T follicular helper cell (primary cell): ENCODE measurements at regions not wholly inside any gene's neighbourhood (a gene's known extent, or its start where the extent isn't known, plus 50 kb on each side); places are given as distances from the start of the nearest gene placed in this dataset.
A peak's percentile ranks its signal among the peaks of the same experiment; 100 is the strongest.

Experiments used
- DNase-seq: peaks from one replicate; pipeline ENCODE4 v3.0.0-alpha.2; 2020; ENCODE audit warnings: low read depth

DNA sequence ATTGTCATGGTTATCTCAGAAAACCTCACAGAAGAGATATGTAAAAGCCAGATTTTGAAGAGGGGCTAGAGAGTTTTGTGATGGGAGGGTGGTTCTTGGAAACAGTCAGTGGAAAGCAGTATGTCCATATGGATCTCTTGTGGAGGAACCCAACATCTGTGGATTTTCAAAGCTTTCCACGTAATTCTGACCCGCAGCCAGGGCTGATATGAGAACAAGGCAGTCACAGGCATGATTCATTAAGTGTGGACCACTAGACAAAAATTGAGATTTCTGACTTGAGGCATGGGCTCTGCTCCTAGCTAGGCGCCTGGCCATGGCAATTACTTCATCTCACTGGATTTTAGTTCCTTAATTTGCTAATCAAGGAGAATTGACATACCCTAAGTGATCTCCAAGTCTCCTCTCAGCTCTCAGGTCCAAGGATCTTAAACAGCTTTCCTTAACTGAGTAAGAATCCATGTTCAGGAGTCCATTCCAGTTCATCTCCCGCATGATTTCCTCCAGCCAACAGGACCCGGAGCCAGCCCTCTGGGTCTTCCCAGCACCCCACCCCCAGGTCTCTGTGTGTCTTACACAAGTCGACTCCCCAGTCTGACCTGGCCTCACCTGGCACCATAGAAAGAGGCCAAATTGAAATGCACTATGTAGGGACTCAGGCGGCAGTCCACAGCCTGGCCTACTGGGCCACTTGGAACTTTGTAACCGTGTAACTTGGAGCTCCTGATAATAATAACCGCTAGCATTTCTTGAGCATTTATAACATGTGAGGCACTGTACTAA, 176.3 kb upstream of the PARP11 start:
- DNase-seq = no peak

DNA sequence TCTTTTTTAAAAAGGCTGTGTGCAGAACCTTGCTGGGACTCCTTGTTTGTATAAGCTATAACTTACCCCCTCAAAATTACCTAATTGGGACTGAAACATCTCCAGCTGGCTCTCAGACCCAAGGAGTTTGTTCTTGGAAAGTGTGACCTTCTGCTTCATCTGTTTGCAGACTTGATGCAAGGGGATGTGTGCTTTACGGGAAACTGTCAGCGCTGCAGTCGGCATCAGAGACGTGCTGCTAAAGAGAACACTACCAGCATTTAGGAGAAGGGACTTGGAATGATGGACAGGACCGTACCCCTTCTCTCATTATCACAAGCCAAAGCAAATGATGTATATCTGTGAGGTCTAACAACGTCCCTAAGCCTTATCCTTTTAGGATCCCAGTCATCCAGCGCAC, 174.2 kb upstream of the PARP11 start:
- no peak for DNase-seq

DNA sequence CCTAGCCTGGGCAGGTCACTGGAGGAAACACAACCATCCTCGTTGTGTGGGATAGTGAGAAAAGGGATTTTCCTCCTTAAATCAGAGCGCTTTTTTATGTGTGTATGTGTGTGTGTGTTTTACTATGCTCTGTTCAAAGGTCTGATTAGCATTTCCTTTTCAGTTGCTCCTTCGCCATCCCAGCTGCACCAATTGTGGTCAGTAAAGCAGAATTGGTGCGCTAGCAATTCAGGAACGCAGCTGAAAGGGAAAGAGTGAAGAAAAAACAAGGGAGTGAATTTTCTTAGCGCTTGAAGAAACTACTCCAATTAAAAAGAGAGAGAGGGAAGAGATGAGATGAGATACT, 173.3 kb upstream of the PARP11 start:
- DNase-seq = no peak

DNA sequence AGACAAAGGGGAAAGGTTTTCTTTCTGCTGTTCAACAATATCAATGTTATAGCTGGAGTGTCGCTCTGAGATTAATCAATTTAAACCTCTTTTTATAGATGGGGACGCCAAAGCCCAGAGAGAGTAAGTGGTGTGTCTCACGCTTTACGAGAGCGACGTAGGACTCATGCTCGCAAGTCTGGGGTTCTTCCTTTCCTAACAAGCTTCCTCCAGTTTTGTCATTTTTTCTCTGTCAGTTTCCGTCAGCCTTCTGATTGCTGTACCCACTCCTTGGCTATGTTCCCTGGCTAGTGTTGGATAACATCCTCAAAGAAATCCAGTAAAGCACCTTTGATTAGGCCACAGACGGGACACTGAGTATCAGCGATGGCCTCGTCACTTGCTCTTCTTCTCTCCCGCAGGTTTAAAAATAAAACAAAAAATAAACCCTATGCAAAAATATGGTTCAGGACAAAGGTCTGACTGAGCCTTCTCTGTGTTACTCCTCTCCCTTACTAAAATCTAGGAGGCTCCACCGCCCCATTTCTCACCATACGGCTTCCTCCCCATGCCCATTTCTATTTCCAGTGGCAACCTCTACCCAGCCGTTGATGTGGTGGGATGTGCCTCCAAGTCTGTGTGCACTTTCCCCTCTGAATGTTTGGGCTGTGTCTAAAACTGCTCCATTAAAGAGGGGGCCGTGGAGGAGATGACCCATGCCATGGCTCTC, 172.7 kb upstream of the PARP11 start:
- no peak for DNase-seq

DNA sequence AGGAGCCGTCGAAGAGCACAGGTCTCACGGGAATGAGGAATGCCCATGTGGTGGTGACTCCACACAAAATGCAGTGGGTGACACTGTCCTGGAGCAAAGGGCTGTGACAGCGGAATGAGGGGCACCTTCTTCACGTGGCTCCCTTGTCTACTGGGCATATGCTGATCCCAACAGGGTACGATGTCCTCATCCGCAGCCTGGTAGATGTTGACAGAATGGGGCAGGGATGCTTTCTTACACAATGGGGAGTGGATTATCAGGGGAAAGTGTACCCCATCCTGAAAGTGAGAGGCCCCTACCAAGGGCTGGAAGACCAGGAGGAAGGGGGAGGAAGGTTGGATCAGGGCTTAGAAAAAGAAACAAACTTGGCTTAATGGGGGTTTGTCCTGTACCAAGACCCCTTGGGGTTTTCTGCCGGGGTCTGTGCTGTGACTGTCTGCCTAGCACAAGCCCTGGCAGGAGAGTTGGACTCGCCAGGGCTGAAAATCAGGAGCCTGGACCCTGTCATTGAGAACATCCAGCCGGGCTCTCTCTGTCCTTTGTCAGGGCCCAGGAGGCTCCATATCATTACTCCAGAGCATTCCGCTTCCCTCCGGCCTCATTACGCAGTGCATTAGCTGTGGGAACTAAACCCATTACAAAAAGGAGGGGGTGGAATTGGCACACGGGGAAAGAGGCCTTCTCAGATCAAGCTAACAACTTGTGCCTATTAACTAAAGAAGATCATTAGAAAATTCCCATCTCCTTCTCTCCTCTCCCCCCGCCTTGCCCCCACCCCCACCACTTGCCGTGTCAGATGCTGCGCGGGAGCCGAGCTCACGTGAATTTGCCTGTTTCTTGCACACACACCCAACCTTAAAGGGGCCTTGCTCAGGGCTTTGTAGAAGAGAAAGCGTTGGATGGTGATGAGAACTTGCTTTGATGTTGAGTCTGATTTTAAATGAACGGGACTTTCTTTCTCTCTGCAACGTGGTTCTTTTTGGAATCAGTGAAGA, 171.8 kb upstream of the PARP11 start:
- DNase-seq = no peak

DNA sequence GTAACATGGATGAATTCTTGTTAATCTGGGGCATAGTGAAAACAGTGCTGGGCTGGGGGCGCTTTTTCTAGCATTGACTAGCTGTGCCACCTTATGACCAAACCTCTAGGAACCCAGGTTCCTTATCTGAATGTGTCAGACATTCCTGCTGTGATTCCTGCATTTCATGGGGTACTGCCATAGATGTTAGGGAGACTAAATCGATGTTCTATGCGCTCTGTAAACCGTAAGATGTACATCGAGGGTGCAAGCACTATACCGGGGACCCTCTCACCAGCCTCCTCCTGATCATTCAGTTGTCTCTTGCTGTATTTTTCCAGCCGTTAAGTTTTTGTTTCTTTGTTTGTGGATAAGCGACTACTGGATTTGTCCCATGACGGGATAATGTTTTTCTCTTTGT, 170.9 kb upstream of the PARP11 start:
- DNase-seq = no peak

DNA sequence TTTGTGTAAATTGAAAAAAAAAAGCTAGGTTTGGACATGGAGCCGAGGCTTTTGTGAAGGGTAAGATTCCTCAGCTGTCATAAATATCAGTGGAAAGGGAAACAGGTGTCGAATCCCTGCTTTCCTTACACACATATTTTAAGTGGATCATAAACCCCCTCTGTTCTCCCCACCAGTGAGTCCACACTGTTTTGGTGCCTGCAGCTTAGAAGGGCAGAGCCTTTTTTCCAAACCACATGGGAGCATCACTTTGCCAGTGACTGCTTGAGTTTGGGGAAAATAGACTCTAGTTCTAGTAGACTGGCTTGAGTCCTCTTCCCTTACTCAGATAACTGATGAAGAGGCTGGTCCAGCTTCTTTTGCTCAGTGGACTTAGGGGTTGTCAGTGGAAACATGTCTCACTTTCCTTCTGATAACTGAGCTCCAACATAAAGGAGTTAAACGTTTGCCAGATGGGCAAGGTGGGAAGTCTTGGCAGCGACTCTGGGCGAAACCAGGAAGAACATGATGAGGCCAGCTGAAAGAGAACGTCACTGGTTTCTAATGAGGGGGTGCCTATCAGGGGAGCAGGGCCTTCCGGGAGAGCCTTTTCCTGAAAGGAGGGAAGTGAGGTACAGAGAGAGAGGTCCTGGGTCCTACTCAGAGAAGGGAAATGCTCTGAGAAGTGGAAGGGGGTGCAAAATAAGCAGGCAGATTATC, 168.1 kb upstream of the PARP11 start:
- no peak for DNase-seq

DNA sequence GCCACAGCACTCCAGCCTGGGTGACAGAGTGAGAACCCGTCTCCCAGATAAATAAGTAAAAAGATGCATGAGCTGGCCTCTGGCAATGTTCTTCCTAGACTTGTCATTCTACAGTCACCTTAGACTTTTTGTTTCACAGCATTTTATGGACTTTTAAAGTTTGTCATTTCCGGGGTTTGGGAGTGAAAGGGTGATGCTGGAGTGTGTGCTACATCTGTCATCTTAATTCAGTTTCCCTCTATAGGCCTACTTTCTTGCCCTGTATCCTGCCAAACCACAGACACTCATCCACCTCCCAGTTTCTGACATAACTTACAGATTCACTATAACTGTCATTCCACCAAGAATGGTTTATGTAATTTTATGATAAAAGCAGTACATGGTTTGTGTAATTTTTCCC, 166.7 kb upstream of the PARP11 start:
- no peak for DNase-seq

DNA sequence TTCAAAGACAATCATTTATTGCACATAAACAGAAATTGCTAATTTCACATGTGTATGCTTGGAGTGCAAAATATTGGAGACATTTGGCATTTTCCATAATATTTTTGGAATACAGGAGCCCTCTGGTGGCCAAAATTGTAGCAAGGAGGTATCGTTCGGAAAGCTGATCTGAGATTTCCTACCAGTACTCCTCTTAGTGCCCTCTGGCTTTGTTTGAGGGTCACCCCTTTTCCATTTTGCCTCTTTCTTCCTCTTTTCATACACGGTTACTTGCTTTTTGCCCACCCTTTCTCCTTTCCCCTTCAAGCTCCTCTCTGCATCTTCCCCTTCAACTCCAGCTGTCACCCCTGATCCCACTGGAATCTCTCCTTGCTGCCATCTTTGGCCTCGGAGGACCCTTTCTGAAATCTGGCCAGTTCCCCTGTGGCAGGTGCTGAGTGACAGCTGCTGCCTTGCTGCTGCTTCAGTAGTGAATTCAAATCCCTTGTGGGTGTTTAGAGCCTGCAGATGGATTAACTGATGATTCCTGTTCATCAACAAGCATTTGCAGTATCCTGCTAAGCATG, 164.6 kb upstream of the PARP11 start:
- DNase-seq = no peak

DNA sequence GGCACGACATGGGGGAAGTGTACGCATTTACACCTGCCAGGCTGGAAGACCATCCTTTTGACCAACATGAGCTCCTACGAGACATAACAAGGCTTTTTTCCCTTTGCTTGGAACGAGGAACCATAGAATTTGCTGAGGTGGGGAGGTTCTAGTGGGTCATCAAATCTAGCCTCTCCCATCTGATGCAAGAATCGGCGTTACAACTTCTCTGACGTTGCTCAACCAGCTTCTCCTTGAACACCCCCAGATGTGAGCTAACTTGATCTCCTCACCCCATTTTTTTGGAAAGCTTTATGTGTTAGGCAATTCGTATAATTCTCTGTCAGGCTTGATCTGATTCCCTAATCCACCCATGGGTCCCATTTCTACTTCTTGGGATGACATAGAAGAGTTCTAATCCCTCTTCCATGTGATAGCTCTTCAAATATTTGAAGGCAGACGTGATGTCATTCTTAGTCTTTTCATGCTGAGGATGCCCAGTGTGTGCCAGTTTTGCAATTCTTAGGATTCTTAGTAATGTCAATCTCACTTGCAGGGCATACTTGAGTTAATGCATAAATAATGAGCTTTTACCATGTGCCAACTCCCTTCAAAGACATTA, 163.6 kb upstream of the PARP11 start:
- DNase-seq = no peak

DNA sequence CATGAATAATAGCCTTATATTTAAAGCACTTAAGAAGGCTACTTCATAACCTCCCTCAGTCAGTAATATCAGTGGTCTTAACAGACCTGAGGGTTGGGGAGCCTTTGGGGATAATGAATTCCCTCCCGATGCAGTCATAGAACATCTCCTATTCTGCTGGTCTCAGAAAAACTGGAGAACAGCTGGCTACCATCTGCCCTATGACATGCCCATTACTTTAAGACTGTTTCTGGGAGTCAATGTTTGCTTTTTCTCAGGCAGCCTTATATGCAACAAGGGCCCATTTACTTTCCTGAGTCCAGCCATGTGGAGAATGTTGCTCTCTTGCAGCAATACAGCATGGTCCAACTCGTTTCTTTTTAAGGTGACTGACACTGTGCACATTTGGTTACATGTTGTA, 161.7 kb upstream of the PARP11 start:
- no peak for DNase-seq

DNA sequence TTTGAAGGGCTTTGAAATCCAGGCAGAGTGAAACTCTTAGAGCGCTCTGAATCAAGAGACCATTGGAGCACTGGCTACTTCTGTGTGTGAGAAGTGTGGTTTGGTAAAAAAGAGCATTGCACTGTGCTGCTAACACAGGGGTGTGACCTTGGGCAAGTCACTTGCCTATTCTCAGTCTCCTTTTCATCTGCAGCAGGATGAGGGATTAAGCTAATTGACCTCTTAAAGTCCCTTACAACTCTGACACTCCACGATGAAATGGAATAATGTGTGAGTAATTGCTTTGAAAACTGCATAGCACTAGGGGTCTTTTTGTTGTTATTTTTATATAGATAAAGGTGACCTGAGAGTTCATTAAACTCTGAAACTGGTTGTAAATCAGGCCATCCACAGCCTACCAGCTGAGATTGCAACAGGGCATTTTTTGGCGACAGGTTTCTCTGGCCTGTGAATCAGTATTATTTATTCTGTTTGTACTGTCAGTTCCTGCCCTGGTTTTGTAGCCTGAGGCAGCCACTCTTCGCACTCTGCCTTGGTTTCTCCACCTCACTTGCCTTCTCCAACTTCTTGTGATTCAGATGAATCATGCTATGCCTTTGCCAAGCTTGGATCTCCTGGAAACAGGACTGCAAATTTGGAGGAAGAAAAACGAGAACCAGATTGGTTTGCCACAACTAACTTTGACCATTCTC, 159.9 kb upstream of the PARP11 start:
- DNase-seq = no peak

DNA sequence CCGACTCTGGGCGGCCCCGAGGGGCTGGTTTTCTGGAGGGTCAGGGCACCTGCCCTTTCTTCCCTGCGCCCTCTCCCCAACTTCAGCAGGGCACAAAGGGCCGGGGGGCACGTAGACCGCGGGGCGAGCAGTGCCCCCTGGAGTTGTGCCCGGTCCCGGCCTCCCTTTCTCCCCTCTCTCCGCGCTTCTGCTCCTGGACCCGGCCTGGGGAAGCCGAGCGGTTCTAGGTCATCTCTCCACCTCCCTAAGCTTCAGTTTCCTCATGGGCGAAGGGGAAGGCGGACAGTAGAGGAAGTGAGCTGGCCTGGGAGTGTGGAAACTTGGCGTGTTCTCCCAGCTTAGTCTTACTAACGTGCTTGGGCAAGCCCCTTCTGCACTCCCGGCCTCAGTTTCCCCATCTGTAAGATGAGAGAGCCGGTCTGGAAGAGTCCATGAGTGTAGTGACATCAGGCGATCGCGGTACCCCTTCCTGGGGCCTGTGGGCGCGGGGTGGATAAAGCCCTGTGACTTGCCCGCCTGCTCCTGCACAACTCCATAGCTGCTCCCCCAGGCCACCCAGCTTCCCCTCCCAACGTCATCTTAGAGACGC, 158.6 kb upstream of the PARP11 start:
- DNase-seq = no peak

DNA sequence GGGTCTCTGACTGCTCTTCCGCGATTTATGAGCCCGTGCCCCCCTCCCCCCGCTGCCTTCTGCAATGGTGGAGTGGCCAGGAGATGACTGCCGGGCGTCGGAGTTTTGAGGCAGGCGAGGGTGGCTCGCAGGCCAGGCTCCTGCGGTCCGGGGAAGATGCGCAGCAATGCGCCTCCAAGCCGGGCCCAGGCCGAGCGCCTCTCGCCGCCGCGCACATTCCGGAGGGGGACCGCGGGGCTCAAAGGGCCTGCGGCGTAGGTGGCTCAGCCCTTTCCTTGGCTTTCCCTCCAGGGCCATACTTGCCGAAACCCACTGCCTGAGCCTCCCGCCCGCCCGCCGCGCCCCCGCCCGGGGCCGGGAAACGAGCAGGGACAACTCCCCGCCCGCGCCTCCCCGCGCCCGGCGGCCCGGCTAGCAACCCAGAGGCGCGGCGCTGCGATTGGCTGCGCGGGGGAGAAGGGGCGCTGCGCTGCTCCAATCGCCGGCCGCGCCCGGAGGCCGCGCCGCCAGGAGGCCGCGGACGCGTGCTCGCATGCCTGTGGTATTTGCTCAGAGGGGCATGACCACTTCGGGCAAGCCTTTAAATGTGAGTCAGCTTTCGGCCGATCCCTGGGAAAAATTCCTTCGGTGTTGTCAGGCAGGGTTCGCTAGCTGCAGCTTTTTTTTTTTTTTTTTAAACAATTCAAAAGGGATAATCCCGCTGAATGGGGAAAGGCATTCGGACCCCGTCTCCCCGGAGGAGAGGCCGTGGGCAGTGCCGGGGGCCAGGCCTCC, 157.9 kb upstream of the PARP11 start:
- peak; percentile 67 for DNase-seq

DNA sequence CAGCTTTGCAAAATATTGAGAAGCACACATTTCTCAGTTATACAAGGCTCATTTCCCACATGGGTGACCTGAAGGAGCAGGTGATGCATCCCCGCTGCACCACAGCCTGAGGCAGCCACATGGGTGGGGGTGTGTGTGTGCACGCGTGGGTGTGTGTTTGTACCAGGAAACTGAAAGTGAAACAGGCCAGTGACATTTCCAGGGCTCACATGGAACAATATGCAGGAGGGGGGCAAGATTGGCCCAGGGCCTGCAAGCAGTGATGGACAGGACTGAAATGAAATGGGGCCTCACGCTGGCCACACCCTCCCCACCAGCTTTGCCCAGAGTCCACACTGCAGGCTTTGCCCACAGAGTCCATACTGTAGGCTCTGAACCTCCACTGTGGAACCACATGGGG, 154.2 kb upstream of the PARP11 start:
- peak; percentile 43 for DNase-seq

DNA sequence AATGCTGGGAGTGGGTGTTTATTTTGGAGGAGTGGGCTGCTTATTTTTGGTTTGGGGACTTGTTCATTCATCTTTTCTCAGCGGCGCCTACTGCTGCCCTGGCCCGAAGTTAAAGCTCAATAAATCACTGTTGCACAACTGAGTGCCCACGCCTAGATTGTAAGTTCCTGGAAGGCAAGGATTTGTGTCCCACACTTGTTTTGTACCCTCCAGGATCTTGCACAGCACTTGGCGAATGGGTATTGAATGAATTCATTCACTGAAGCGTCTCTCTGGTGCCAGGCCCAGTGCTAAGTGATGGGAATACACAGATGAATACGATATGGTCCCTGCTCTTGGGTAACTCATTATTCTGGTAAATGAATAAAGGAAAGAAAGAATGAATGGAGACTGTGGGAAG, 153.3 kb upstream of the PARP11 start:
- DNase-seq = no peak

DNA sequence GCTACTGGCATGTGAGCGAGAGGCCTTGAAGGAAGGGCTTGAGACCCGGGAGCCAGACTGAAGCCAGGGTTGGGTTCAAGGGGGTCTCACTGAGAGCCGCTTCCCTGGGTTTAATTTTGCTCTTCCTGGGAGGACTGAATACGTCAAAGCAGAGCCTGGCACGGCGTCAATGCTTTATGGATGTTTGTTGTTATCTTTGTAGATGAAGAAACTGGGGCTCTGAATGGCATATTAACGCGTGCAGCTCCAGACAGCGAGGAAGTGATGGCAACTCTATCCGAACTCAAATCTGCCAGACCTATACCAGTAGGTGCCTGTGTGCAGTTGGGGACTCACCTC, 152.8 kb upstream of the PARP11 start:
- DNase-seq = no peak

DNA sequence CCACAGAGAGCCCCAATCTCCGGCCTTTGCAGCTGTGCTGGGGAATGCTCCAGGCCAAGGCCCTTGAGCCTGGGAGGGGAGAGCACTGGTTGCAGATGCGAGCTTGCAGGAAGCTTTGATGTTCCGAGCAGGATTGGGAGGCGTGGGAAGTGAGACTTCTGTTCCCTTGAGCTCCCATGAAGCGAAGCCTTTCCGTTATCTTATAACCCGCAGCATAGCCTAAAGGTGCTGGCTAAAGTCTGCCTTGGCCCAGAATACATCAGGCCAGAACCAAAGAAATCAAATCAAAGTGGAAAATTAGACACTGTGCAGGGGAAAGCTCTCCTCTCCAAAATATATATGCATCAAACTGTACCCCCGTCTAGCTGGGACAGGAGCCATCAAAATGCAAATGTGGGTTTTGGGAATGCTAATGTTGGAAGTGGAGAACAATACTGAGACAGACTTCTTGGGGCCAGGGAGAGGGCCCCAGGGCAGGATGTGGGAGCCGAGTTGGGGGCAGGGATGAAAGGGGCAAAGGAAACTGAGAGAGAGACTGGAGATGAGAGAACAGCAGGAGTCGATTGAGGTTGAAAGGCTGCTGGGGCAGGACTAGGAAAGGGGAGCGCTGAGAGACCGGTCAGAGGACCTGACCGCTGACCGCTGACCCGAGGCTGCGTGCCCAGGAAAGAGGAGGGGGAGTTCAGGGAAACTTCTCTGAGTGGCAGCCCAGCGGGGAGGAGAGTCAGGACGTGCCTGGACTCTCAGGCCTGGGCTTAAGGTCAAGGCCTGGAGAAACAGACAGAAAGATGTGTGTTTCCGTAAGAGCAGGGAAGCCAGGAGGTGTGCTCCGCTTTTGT, 152.2 kb upstream of the PARP11 start:
- DNase-seq = no peak

DNA sequence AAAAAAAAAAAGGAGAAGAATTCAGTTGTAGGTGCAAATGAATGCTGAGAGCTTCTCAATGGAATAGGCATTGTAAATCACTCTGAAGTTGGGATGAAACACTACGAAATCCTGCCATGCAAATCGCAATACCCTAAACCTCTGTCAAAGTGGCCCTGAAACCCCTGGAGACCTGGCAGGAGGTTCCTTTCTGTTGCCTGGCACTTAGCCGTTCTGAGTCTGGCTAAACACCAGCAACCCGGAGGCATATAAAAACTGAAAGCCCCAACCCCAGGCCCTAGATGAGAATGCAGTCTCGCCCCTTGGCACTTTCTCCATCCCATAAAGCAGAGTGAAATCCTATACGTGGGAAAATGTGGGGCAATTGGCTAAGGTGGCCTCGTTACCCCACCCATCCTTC, 151.5 kb upstream of the PARP11 start:
- no peak for DNase-seq
